ENCODE measurements at regions not wholly inside any gene's neighbourhood (a gene's known extent, or its start where the extent isn't known, plus 50 kb on each side); places are given as distances from the start of the nearest gene placed in this dataset.
"Not testable (repeated sequence)": the region's sequence is repeated elsewhere in the genome, so short reads cannot be mapped to it uniquely, and the experiment has no call there.

- not testable (repeated sequence) for TF ChIP-seq CTCF (conservative IDR thresholded peaks at IDR 0.05; ENCODE audit: low read length); EZH2phosphoT487 (IDR thresholded peaks at IDR 0.05; ENCODE audit: borderline replicate concordance, low read depth, low read length)
Measured at GRCh38 chr6:61602171-61602570, 683.9 kb downstream of the KHDRBS2 start.
